ENCODE measurements at regions not wholly inside any gene's neighbourhood (a gene's known extent, or its start where the extent isn't known, plus 50 kb on each side); places are given as distances from the start of the nearest gene placed in this dataset.
"Not testable (repeated sequence)": the region's sequence is repeated elsewhere in the genome, so short reads cannot be mapped to it uniquely, and the experiment has no call there.

GRCh38 chr5:27473307-27474046, 435.1 kb upstream of the CDH9 start:
- intact Hi-C loops (cut with micrococcal nuclease), result no loop called here
- H3K27me3 Mint-ChIP-seq (ENCODE audit: low read depth), result no peaks in the 10 kb centered on the region
- H3K4me3 Mint-ChIP-seq (ENCODE audit: low read depth), result peak overlapping the region; percentile 5

GRCh38 chr5:27472871-27473270, 434.5 kb upstream of the CDH9 start:
- Mint-ChIP-seq H3K27me3 (ENCODE audit: low read depth) (no peaks in the 10 kb centered on the region), H3K9me3 (peaks cover 31% of the 10 kb centered on the region), H3K4me3 (ENCODE audit: low read depth) (peak overlapping the region; percentile 37), H3K27ac (no peak overlapping the region), H3K36me3 (ENCODE audit: low read depth) (no peaks in the 10 kb centered on the region), H3K4me1 (ENCODE audit: low read depth) (no peaks in the 10 kb centered on the region)
- DNase-seq (ENCODE audit: low spot score), result no peak
- intact Hi-C loops (cut with micrococcal nuclease), result no loop called here

More at GRCh38 chr5:27473307-27474046, 435.1 kb upstream of the CDH9 start:
- DNase-seq (ENCODE audit: low spot score), result no peak
- peaks cover 33% of the 10 kb centered on the region for H3K9me3 Mint-ChIP-seq
- no peak overlapping the region for H3K27ac Mint-ChIP-seq
- no peaks in the 10 kb centered on the region for H3K36me3 Mint-ChIP-seq (ENCODE audit: low read depth)
- H3K4me1 Mint-ChIP-seq (ENCODE audit: low read depth), result no peaks in the 10 kb centered on the region

GRCh38 chr5:27472000-27472763, 433.8 kb upstream of the CDH9 start:
- H3K27me3 Mint-ChIP-seq (ENCODE audit: low read depth), result no peaks in the 10 kb centered on the region
- H3K4me3 Mint-ChIP-seq (ENCODE audit: low read depth), result peak overlapping the region; percentile 37
- peak; percentile 11 for DNase-seq (ENCODE audit: low spot score)
- peaks cover 32% of the 10 kb centered on the region for H3K9me3 Mint-ChIP-seq
- H3K4me1 Mint-ChIP-seq (ENCODE audit: low read depth), result no peaks in the 10 kb centered on the region
- H3K36me3 Mint-ChIP-seq (ENCODE audit: low read depth), result no peaks in the 10 kb centered on the region
- intact Hi-C loops (cut with micrococcal nuclease), result no loop called here
- no peak overlapping the region for H3K27ac Mint-ChIP-seq

- DNase-seq (ENCODE audit: low spot score), result no peak
- H3K4me3 Mint-ChIP-seq (ENCODE audit: low read depth), result no peak overlapping the region
- no peaks in the 10 kb centered on the region for H3K27me3 Mint-ChIP-seq (ENCODE audit: low read depth)
- no peak overlapping the region for H3K27ac Mint-ChIP-seq
- H3K9me3 Mint-ChIP-seq, result peaks cover 39% of the 10 kb centered on the region
- intact Hi-C loops (cut with micrococcal nuclease), result no loop called here
- no peaks in the 10 kb centered on the region for H3K36me3 Mint-ChIP-seq (ENCODE audit: low read depth)
- H3K4me1 Mint-ChIP-seq (ENCODE audit: low read depth), result no peaks in the 10 kb centered on the region
Measured at GRCh38 chr5:27466959-27467358, 428.6 kb upstream of the CDH9 start.

GRCh38 chr5:27465140-27465539, 426.8 kb upstream of the CDH9 start:
- no peak overlapping the region for H3K27ac Mint-ChIP-seq
- intact Hi-C loops (cut with micrococcal nuclease), result no loop called here
- DNase-seq (ENCODE audit: low spot score), result no peak
- peaks cover 46% of the 10 kb centered on the region for H3K9me3 Mint-ChIP-seq
- no peaks in the 10 kb centered on the region for H3K36me3 Mint-ChIP-seq (ENCODE audit: low read depth)
- no peak overlapping the region for H3K4me3 Mint-ChIP-seq (ENCODE audit: low read depth)
- no peaks in the 10 kb centered on the region for H3K4me1 Mint-ChIP-seq (ENCODE audit: low read depth)
- no peaks in the 10 kb centered on the region for H3K27me3 Mint-ChIP-seq (ENCODE audit: low read depth)

- no peaks in the 10 kb centered on the region for H3K4me1 Mint-ChIP-seq (ENCODE audit: low read depth)
- no peaks in the 10 kb centered on the region for H3K36me3 Mint-ChIP-seq (ENCODE audit: low read depth)
- no peak overlapping the region for H3K4me3 Mint-ChIP-seq (ENCODE audit: low read depth)
- H3K27me3 Mint-ChIP-seq (ENCODE audit: low read depth), result no peaks in the 10 kb centered on the region
- H3K9me3 Mint-ChIP-seq, result peaks cover 49% of the 10 kb centered on the region
- intact Hi-C loops (cut with micrococcal nuclease), result no loop called here
- no peak overlapping the region for H3K27ac Mint-ChIP-seq
- no peak for DNase-seq (ENCODE audit: low spot score)
Measured at GRCh38 chr5:27463446-27464149, 425.2 kb upstream of the CDH9 start.

- H3K9me3 Mint-ChIP-seq, result peaks cover 46% of the 10 kb centered on the region
- no peaks in the 10 kb centered on the region for H3K27me3 Mint-ChIP-seq (ENCODE audit: low read depth)
- no peak for DNase-seq (ENCODE audit: low spot score)
- no peaks in the 10 kb centered on the region for H3K4me1 Mint-ChIP-seq (ENCODE audit: low read depth)
- H3K27ac Mint-ChIP-seq, result no peak overlapping the region
- no peaks in the 10 kb centered on the region for H3K36me3 Mint-ChIP-seq (ENCODE audit: low read depth)
- no peak overlapping the region for H3K4me3 Mint-ChIP-seq (ENCODE audit: low read depth)
- intact Hi-C loops (cut with micrococcal nuclease), result no loop called here
Measured at GRCh38 chr5:27462936-27463335, 424.6 kb upstream of the CDH9 start.

- H3K9me3 Mint-ChIP-seq, result peaks cover 18% of the 10 kb centered on the region
- H3K36me3 Mint-ChIP-seq (ENCODE audit: low read depth), result no peaks in the 10 kb centered on the region
- intact Hi-C loops (cut with micrococcal nuclease), result no loop called here
- no peak overlapping the region for H3K4me3 Mint-ChIP-seq (ENCODE audit: low read depth)
- no peak overlapping the region for H3K27ac Mint-ChIP-seq
- H3K27me3 Mint-ChIP-seq (ENCODE audit: low read depth), result no peaks in the 10 kb centered on the region
- H3K4me1 Mint-ChIP-seq (ENCODE audit: low read depth), result no peaks in the 10 kb centered on the region
- no peak for DNase-seq (ENCODE audit: low spot score)
Measured at GRCh38 chr5:27458287-27458686, 419.9 kb upstream of the CDH9 start.

GRCh38 chr5:27451377-27451776, 413.0 kb upstream of the CDH9 start:
- H3K4me3 Mint-ChIP-seq (ENCODE audit: low read depth), result no peak overlapping the region
- no peak overlapping the region for H3K27ac Mint-ChIP-seq

GRCh38 chr5:27450607-27451006, 412.2 kb upstream of the CDH9 start:
- Mint-ChIP-seq H3K9me3 (peaks cover 31% of the 10 kb centered on the region), H3K4me3 (ENCODE audit: low read depth) (no peak overlapping the region), H3K27me3 (ENCODE audit: low read depth) (no peaks in the 10 kb centered on the region), H3K36me3 (ENCODE audit: low read depth) (no peaks in the 10 kb centered on the region), H3K4me1 (ENCODE audit: low read depth) (no peaks in the 10 kb centered on the region), H3K27ac (no peak overlapping the region)
- no peak for DNase-seq (ENCODE audit: low spot score)
- intact Hi-C loops (cut with micrococcal nuclease), result no loop called here

More at GRCh38 chr5:27451377-27451776, 413.0 kb upstream of the CDH9 start:
- Mint-ChIP-seq H3K36me3 (ENCODE audit: low read depth) (no peaks in the 10 kb centered on the region), H3K4me1 (ENCODE audit: low read depth) (no peaks in the 10 kb centered on the region), H3K27me3 (ENCODE audit: low read depth) (no peaks in the 10 kb centered on the region), H3K9me3 (peaks cover 24% of the 10 kb centered on the region)
- DNase-seq (ENCODE audit: low spot score), result no peak
- intact Hi-C loops (cut with micrococcal nuclease), result no loop called here

GRCh38 chr5:27439383-27439782, 401.0 kb upstream of the CDH9 start:
- H3K36me3 Mint-ChIP-seq (ENCODE audit: low read depth); H3K4me3 Mint-ChIP-seq (ENCODE audit: low read depth); H3K27me3 Mint-ChIP-seq (ENCODE audit: low read depth); H3K4me1 Mint-ChIP-seq (ENCODE audit: low read depth); intact Hi-C loops (cut with micrococcal nuclease); DNase-seq (ENCODE audit: low spot score); H3K27ac Mint-ChIP-seq: not testable (repeated sequence)
- peaks cover 27% of the 10 kb centered on the region for H3K9me3 Mint-ChIP-seq

- intact Hi-C loops (cut with micrococcal nuclease), result no loop called here
- no peaks in the 10 kb centered on the region for H3K4me1 Mint-ChIP-seq (ENCODE audit: low read depth)
Measured at GRCh38 chr5:27437594-27438200, 399.3 kb upstream of the CDH9 start.

More at GRCh38 chr5:27437594-27438200, 399.3 kb upstream of the CDH9 start:
- peaks cover 36% of the 10 kb centered on the region for H3K9me3 Mint-ChIP-seq
- H3K27ac Mint-ChIP-seq, result no peak overlapping the region
- H3K4me3 Mint-ChIP-seq (ENCODE audit: low read depth), result no peak overlapping the region
- H3K36me3 Mint-ChIP-seq (ENCODE audit: low read depth), result no peaks in the 10 kb centered on the region
- no peaks in the 10 kb centered on the region for H3K27me3 Mint-ChIP-seq (ENCODE audit: low read depth)
- no peak for DNase-seq (ENCODE audit: low spot score)
